ENCODE measurements at regions not wholly inside any gene's neighbourhood (a gene's known extent, or its start where the extent isn't known, plus 50 kb on each side); places are given as distances from the start of the nearest gene placed in this dataset.

DNA sequence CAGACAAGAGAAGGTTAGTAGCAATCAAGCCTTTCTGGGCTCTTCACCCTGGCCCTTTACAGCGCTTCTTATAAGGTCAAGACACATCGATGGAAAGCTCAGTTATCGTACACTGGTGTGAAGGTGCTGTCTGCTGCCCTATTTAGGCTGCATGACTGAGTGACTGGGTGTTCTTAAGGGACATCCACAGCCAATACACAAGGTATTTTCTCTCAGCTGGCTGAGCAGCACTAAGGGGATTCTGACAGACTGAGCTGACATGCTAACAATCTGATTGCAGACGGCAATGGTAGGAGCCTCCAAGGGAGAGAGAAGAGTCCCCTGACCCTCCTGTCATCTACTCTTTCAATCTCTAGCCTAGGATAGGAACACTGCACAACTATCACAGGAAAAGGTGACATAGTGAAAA lies 577.9 kb downstream of the ISL1 start:
- TF ChIP-seq, protein P1, sequence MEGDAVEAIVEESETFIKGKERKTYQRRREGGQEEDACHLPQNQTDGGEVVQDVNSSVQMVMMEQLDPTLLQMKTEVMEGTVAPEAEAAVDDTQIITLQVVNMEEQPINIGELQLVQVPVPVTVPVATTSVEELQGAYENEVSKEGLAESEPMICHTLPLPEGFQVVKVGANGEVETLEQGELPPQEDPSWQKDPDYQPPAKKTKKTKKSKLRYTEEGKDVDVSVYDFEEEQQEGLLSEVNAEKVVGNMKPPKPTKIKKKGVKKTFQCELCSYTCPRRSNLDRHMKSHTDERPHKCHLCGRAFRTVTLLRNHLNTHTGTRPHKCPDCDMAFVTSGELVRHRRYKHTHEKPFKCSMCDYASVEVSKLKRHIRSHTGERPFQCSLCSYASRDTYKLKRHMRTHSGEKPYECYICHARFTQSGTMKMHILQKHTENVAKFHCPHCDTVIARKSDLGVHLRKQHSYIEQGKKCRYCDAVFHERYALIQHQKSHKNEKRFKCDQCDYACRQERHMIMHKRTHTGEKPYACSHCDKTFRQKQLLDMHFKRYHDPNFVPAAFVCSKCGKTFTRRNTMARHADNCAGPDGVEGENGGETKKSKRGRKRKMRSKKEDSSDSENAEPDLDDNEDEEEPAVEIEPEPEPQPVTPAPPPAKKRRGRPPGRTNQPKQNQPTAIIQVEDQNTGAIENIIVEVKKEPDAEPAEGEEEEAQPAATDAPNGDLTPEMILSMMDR (conservative IDR thresholded peaks at IDR 0.05 in 1 of 2, IDR thresholded peaks at IDR 0.05 in 1 of 2; ENCODE audit: extremely low read depth in 1 of 2, insufficient read depth in 1 of 2, low read depth in 1 of 2, low read length in 2 of 2): no peak
- TF ChIP-seq EZH2 (IDR thresholded peaks at IDR 0.05; ENCODE audit: borderline replicate concordance, low read length): no peak
